GM20000 (cell line): ENCODE measurements at regions not wholly inside any gene's neighbourhood (a gene's known extent, or its start where the extent isn't known, plus 50 kb on each side); places are given as distances from the start of the nearest gene placed in this dataset.

Source experiments
- DNase-seq: peaks from one replicate; pipeline ENCODE4 v3.0.0; 2012; ENCODE audit warnings: low spot score
- CTCF ChIP-seq: IDR thresholded peaks from 2 replicates; pipeline ENCODE4 v1.5.1; 2012; ENCODE audit warnings: mild to moderate bottlenecking, control low read depth; ENCODE audit errors: extremely low read depth, missing control alignments

- no peak for DNase-seq
- no peak for TF ChIP-seq CTCF
These were observed 770.4 kb upstream of the GRAMD2B start for GRCh38 chr5:125652761-125653160.

GRCh38 chr5:125654392-125654791 is 768.8 kb upstream of the GRAMD2B start:
- no peak for TF ChIP-seq CTCF

GRCh38 chr5:125655156-125655555 is 768.1 kb upstream of the GRAMD2B start:
- no peak for DNase-seq
- no peak for TF ChIP-seq CTCF

More at GRCh38 chr5:125654392-125654791, 768.8 kb upstream of the GRAMD2B start:
- DNase-seq, result no peak

GRCh38 chr5:125657936-125658335 is 765.3 kb upstream of the GRAMD2B start:
- TF ChIP-seq CTCF, result no peak
- DNase-seq, result no peak

GRCh38 chr5:125659316-125660023 is 763.7 kb upstream of the GRAMD2B start:
- TF ChIP-seq CTCF, result no peak
- DNase-seq, result no peak

- no peak for DNase-seq
These were observed 762.8 kb upstream of the GRAMD2B start for GRCh38 chr5:125660231-125660895.

More at GRCh38 chr5:125660231-125660895, 762.8 kb upstream of the GRAMD2B start:
- no peak for TF ChIP-seq CTCF
